OCI-LY1 (cell line): ENCODE measurements at regions not wholly inside any gene's neighbourhood (a gene's known extent, or its start where the extent isn't known, plus 50 kb on each side); places are given as distances from the start of the nearest gene placed in this dataset.

Source experiments
- H2AFZ ChIP-seq: fragments of 200-600 bp; sonication (generic), shearing (Covaris generic); 2 replicates; pipeline ENCODE4 v1.6.0; 2014; ENCODE audit warnings: antibody characterized with exemption, mild to moderate bottlenecking, low read length
- H3F3A ChIP-seq: fragments of 200-600 bp; sonication (generic), shearing (Covaris generic); 2 replicates; pipeline ENCODE4 v1.6.0; 2014; ENCODE audit warnings: mild to moderate bottlenecking, antibody characterized with exemption, low read length, moderate library complexity; ENCODE audit not compliant: insufficient read depth
- H3K27ac ChIP-seq: fragments of 200-600 bp; sonication (generic); 2 replicates; pipeline ENCODE4 v1.5.1; 2014; ENCODE audit warnings: low read length, mixed run types, mild to moderate bottlenecking, low read depth; ENCODE audit not compliant: poor library complexity, severe bottlenecking
- H3K27me3 ChIP-seq: fragments of 200-600 bp; sonication (generic); 2 replicates; pipeline ENCODE4 v1.6.0; 2014; ENCODE audit warnings: antibody characterized with exemption, mild to moderate bottlenecking, low read length, moderate library complexity; ENCODE audit not compliant: insufficient read depth
- H3K36me3 ChIP-seq: fragments of 200-600 bp; sonication (generic); 2 replicates; pipeline ENCODE4 v1.6.1; 2014; ENCODE audit warnings: mild to moderate bottlenecking, antibody characterized with exemption, low read length, moderate library complexity, mixed read lengths; ENCODE audit not compliant: insufficient read depth
- H3K4me1 ChIP-seq: fragments of 200-600 bp; sonication (generic); 2 replicates; pipeline ENCODE4 v1.5.1; 2014; ENCODE audit warnings: mild to moderate bottlenecking, low read length, moderate library complexity; ENCODE audit not compliant: insufficient read depth, severe bottlenecking
- H3K4me2 ChIP-seq: fragments of 200-600 bp; sonication (generic), shearing (Covaris generic); 2 replicates; pipeline ENCODE4 v1.6.1; 2014; ENCODE audit warnings: low read length
- H3K4me3 ChIP-seq: fragments of 200-600 bp; sonication (generic); 2 replicates; pipeline ENCODE4 v1.5.1; 2014; ENCODE audit warnings: low read length, low read depth, mild to moderate bottlenecking, mixed read lengths; ENCODE audit not compliant: poor library complexity, severe bottlenecking
- H3K79me2 ChIP-seq: fragments of 200-600 bp; shearing (Covaris generic); 2 replicates; pipeline ENCODE4 v1.6.1; 2016; ENCODE audit warnings: mixed run types, low read length, mixed read lengths; ENCODE audit not compliant: insufficient read depth
- H3K9ac ChIP-seq: fragments of 200-600 bp; sonication (generic), shearing (Covaris generic); 2 replicates; pipeline ENCODE4 v1.6.1; 2014; ENCODE audit warnings: mild to moderate bottlenecking, low read length, mixed read lengths
- H3K9me2 ChIP-seq: fragments of 200-600 bp; sonication (generic), shearing (Covaris generic); 2 replicates; pipeline ENCODE4 v1.6.1; 2014; ENCODE audit warnings: low read depth, mild to moderate bottlenecking, low read length, mixed read lengths
- H3K9me3 ChIP-seq: fragments of 200-600 bp; shearing (Covaris generic); 2 replicates; pipeline ENCODE4 v1.6.1; 2014; ENCODE audit warnings: low read length, mixed read lengths
- H4K20me1 ChIP-seq: fragments of 200-600 bp; sonication (generic), shearing (Covaris generic); 2 replicates; pipeline ENCODE4 v1.6.0; 2016; ENCODE audit warnings: mild to moderate bottlenecking, low read length; ENCODE audit not compliant: insufficient read depth
- CTCF ChIP-seq: fragments of 200-600 bp; sonication (generic), shearing (Covaris generic); IDR thresholded peaks from 2 replicates; pipeline ENCODE4 v1.5.1; 2017; ENCODE audit warnings: mild to moderate bottlenecking, antibody characterized with exemption, low read length, moderate library complexity, mixed read lengths
- EZH2 ChIP-seq: fragments of 200-600 bp; sonication (generic), shearing (Covaris generic); IDR thresholded peaks from 2 replicates; pipeline ENCODE4 v1.8.0; 2017; ENCODE audit warnings: borderline replicate concordance, mixed run types, mild to moderate bottlenecking, antibody characterized with exemption, low read length, moderate library complexity, mixed read lengths

- no peaks in the 10 kb centered on the region for H3K9me3 ChIP-seq
- H3K9ac ChIP-seq = no peak overlapping the region
- H3K27me3 ChIP-seq = no peaks in the 10 kb centered on the region; the same call in 1 of the 2 replicates
- H4K20me1 ChIP-seq = no peaks in the 10 kb centered on the region
- H3K4me3 ChIP-seq = no peak overlapping the region
- no peaks in the 10 kb centered on the region for H3K79me2 ChIP-seq
- H3K4me1 ChIP-seq = peaks cover 27% of the 10 kb centered on the region
- no peaks in the 10 kb centered on the region for H3K9me2 ChIP-seq
- H3K4me2 ChIP-seq = no peak overlapping the region
- no peak overlapping the region for H2AFZ ChIP-seq
- no peaks in the 10 kb centered on the region for H3F3A ChIP-seq
- H3K27ac ChIP-seq = no peak overlapping the region
- no peaks in the 10 kb centered on the region; the same call in 1 of the 2 replicates for H3K36me3 ChIP-seq
- TF ChIP-seq EZH2 = no peak
- peak; percentile 23; the same call in 1 of the 2 replicates for TF ChIP-seq CTCF
Measured at GRCh38 chr22:47967831-47968230, 1205.4 kb downstream of the TBC1D22A start.

GRCh38 chr22:47966316-47966715, 1203.9 kb downstream of the TBC1D22A start:
- H3K9me3 ChIP-seq = no peaks in the 10 kb centered on the region

GRCh38 chr22:47965896-47966295, 1203.4 kb downstream of the TBC1D22A start:
- no peaks in the 10 kb centered on the region for H4K20me1 ChIP-seq
- H3K9me3 ChIP-seq = no peaks in the 10 kb centered on the region
- H3K27ac ChIP-seq = no peak overlapping the region
- H3K79me2 ChIP-seq = no peaks in the 10 kb centered on the region
- H3K36me3 ChIP-seq = no peaks in the 10 kb centered on the region; the same call in 1 of the 2 replicates
- H3K4me1 ChIP-seq = peaks cover 14% of the 10 kb centered on the region
- H3K4me2 ChIP-seq = no peak overlapping the region
- H3K9me2 ChIP-seq = no peaks in the 10 kb centered on the region
- no peak overlapping the region for H3K4me3 ChIP-seq
- TF ChIP-seq CTCF (no peak), EZH2 (no peak)
- no peaks in the 10 kb centered on the region; the same call in 1 of the 2 replicates for H3K27me3 ChIP-seq
- no peaks in the 10 kb centered on the region for H3F3A ChIP-seq
- no peak overlapping the region for H2AFZ ChIP-seq
- no peak overlapping the region for H3K9ac ChIP-seq

More at GRCh38 chr22:47966316-47966715, 1203.9 kb downstream of the TBC1D22A start:
- TF ChIP-seq EZH2 (no peak), CTCF (no peak)
- Histone ChIP-seq H3K4me2 (no peak overlapping the region), H2AFZ (no peak overlapping the region), H3K4me1 (peaks cover 14% of the 10 kb centered on the region), H3K79me2 (no peaks in the 10 kb centered on the region), H3K4me3 (no peak overlapping the region), H3K9me2 (no peaks in the 10 kb centered on the region), H3K36me3 (no peaks in the 10 kb centered on the region; the same call in 1 of the 2 replicates), H3K27me3 (no peaks in the 10 kb centered on the region; the same call in 1 of the 2 replicates), H3K27ac (no peak overlapping the region), H3K9ac (no peak overlapping the region), H3F3A (no peaks in the 10 kb centered on the region), H4K20me1 (no peaks in the 10 kb centered on the region)
